BJ (cell line): ENCODE measurements at regions not wholly inside any gene's neighbourhood (a gene's known extent, or its start where the extent isn't known, plus 50 kb on each side); places are given as distances from the start of the nearest gene placed in this dataset.

Experiments used
- CTCF ChIA-PET: fragments of 350-600 bp; formaldehyde crosslinking; extraction: SDS; loops from one replicate; lab custom pipeline; 2021; ENCODE audit warnings: antibody characterized with exemption, inconsistent platforms; lab: Yijun Ruan, JAX
- POLR2A ChIA-PET: fragments of 300-600 bp; sonication (Branson Sonifier 250); formaldehyde crosslinking; extraction: SDS; loops from one replicate; lab custom pipeline; 2021; ENCODE audit warnings: antibody characterized with exemption; lab: Charles Lee
- DNase-seq: peaks from one replicate; pipeline ENCODE4 v3.0.0-alpha.2; 2011; ENCODE audit warnings: low read depth
- H3K27me3 ChIP-seq: 2 replicates; pipeline ENCODE4 v1.6.0; 2011; ENCODE audit warnings: low read length; ENCODE audit not compliant: control insufficient read depth, insufficient read depth
- H3K36me3 ChIP-seq: 2 replicates; pipeline ENCODE4 v1.5.1; 2011; ENCODE audit warnings: low read length; ENCODE audit not compliant: control insufficient read depth, insufficient read depth
- H3K4me3 ChIP-seq: 2 replicates; pipeline ENCODE4 v1.5.1; 2011; ENCODE audit warnings: low read depth, mild to moderate bottlenecking, control low read depth, low read length
- TF ChIP-seq, protein P1 (sequence below): IDR thresholded peaks from 2 replicates; pipeline ENCODE4 v1.5.1; 2011; ENCODE audit warnings: low read depth, mild to moderate bottlenecking, control low read depth, inconsistent platforms, low read length, moderate library complexity; ENCODE audit not compliant: insufficient read depth

DNA sequence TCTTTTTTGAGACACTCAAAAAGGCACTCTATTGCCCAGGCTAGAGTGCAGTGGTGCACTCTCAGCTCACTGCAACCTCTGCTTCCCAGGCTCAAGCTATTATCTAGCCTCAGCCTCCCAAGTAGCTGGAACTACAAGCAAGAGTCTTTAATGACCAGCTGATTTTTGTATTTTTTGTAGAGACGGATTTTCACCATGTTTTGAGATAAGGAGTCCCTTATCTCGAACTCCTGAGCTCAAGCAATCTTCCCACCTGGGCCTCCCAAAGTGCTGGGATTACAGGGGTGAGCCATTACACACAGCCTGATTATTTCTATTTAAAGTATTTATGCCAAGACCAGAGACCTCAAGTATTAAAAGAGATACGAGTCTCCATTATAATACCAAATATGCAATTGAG is 566.1 kb upstream of the CA10 start:
- POLR2A ChIA-PET: no interaction called here
- Histone ChIP-seq H3K36me3 (no peaks in the 10 kb centered on the region), H3K4me3 (no peak overlapping the region), H3K27me3 (no peaks in the 10 kb centered on the region)
- CTCF ChIA-PET: no interaction called here
- DNase-seq: no peak
- TF ChIP-seq, protein P1, sequence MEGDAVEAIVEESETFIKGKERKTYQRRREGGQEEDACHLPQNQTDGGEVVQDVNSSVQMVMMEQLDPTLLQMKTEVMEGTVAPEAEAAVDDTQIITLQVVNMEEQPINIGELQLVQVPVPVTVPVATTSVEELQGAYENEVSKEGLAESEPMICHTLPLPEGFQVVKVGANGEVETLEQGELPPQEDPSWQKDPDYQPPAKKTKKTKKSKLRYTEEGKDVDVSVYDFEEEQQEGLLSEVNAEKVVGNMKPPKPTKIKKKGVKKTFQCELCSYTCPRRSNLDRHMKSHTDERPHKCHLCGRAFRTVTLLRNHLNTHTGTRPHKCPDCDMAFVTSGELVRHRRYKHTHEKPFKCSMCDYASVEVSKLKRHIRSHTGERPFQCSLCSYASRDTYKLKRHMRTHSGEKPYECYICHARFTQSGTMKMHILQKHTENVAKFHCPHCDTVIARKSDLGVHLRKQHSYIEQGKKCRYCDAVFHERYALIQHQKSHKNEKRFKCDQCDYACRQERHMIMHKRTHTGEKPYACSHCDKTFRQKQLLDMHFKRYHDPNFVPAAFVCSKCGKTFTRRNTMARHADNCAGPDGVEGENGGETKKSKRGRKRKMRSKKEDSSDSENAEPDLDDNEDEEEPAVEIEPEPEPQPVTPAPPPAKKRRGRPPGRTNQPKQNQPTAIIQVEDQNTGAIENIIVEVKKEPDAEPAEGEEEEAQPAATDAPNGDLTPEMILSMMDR: no peak

DNA sequence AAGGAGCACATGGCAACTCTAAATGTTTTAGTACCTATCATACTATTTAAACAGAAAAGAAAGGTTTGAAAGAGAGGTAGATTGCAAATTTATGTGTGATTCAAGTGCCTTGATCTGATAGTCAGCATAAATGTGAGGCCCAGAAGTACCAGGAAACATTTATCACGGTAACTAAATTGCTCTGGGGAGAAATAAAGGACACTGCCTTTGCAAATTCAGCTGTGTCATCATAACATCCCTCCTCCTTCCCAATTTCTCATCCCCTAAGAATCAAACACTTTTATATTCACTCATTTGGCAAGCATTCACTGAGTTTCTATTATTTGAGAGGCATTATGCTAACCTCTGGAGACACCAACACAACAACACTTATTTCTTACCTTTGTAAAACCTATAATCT is 563.4 kb upstream of the CA10 start:
- TF ChIP-seq, protein P1: no peak
- CTCF ChIA-PET: no interaction called here

DNA sequence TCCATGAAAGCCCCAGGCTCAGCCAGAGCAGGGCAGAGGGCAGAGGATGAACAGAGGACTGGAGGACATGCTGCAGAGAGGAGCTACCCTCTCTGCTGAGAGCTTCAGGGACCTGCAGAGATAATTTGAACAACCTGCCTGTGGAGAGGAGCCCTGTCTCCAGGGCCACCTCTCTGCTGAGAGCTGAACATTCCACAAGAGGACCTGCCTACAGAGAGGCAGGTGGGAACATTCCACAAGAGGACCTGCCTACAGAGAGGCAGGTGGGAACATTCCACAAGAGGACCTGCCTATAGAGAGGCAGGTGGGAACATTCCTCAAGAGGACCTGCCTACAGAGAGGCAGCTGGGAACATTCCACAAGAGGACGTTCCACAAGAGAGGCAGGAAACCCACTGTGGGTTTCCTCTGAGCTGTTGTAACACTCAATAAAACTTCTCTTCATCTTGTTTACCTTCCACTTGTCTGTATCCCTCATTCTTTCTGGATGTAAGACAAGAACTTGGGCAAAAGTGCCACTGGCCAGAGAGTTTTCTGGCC is 551.9 kb upstream of the CA10 start:
- TF ChIP-seq, protein P1: no peak
- POLR2A ChIA-PET: no interaction called here
- H3K36me3 ChIP-seq: no peaks in the 10 kb centered on the region
- no peak for DNase-seq
- no peak overlapping the region for H3K4me3 ChIP-seq
- no peaks in the 10 kb centered on the region for H3K27me3 ChIP-seq
- CTCF ChIA-PET: no interaction called here

More for the DNA sequence above, 563.4 kb upstream of the CA10 start:
- Histone ChIP-seq H3K4me3 (no peak overlapping the region), H3K36me3 (no peaks in the 10 kb centered on the region), H3K27me3 (no peaks in the 10 kb centered on the region)
- no peak for DNase-seq
- POLR2A ChIA-PET: no interaction called here

DNA sequence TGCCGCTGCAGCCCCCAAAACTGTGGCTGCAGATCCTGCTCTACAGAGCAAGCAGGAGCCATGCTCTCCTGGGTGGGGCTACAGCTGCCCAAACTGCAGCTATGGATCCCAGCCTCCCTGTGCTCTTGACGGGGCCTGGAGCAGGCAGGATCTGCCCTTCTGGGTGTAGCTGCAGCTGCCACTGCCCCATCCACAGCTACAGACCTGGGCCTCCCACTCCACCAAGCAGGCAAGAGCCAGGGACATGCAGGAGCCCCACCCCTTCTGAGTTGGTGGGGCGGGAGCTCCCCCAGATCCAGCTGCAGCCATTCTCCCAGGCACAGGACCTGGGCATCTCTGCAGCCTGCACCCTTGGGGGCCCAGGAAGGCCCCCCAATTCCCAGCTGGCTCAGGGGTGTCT is 551.2 kb upstream of the CA10 start:
- no peak overlapping the region for H3K4me3 ChIP-seq
- TF ChIP-seq, protein P1: no peak
- ChIA-PET CTCF (no interaction called here), POLR2A (no interaction called here)
- no peaks in the 10 kb centered on the region for H3K27me3 ChIP-seq
- no peak for DNase-seq
- H3K36me3 ChIP-seq: no peaks in the 10 kb centered on the region

DNA sequence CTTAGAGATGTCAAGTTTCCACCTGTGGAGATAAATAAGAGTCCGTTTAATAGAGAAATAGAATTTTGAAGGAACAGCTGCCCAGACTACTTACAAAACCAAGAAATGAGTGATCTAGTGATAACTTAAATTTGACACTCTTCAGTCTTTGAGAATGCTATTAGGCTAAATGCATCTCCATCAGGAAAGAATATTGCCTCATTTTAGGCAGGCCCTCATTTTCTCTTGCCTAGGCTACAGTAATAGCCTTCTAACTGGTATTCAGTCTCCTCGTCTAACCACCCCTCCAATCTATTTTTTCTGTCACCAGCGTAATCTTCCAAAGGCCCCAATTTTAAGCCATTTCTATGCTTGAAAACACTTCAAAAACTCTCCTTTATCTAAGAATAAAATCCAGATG is 537.8 kb upstream of the CA10 start:
- CTCF ChIA-PET: no interaction called here
- Histone ChIP-seq H3K4me3 (no peak overlapping the region), H3K36me3 (no peaks in the 10 kb centered on the region), H3K27me3 (no peaks in the 10 kb centered on the region)
- no peak for DNase-seq
- TF ChIP-seq, protein P1: no peak
- POLR2A ChIA-PET: no interaction called here
